NCI-H446 treated with DMSO at 0.1 percent for 48 hours (cell line): ENCODE measurements at regions not wholly inside any gene's neighbourhood (a gene's known extent, or its start where the extent isn't known, plus 50 kb on each side); places are given as distances from the start of the nearest gene placed in this dataset.

ENCODE experiments used
- DNase-seq: peaks from one replicate; lab custom pipeline; 2025; lab: John Stamatoyannopoulos, UW

GRCh38 chr20:60274717-60275116, 316.5 kb downstream of the CDH26 start:
- no peak for DNase-seq

GRCh38 chr20:60281295-60281694, 323.1 kb downstream of the CDH26 start:
- DNase-seq = no peak

- no peak for DNase-seq
These were observed 325.1 kb downstream of the CDH26 start for GRCh38 chr20:60283281-60283680.

GRCh38 chr20:60286764-60287163, 328.5 kb downstream of the CDH26 start:
- no peak for DNase-seq

- no peak for DNase-seq
These were observed 330.7 kb downstream of the CDH26 start for GRCh38 chr20:60288945-60289344.

GRCh38 chr20:60292001-60292520, 333.8 kb downstream of the CDH26 start:
- DNase-seq = no peak

GRCh38 chr20:60294632-60295031, 336.4 kb downstream of the CDH26 start:
- DNase-seq = no peak

GRCh38 chr20:60295214-60295613, 337.0 kb downstream of the CDH26 start:
- no peak for DNase-seq

- DNase-seq = no peak
These were observed 339.4 kb downstream of the CDH26 start for GRCh38 chr20:60297649-60298048.

GRCh38 chr20:60298647-60299046, 340.4 kb downstream of the CDH26 start:
- no peak for DNase-seq

GRCh38 chr20:60299951-60300350, 341.7 kb downstream of the CDH26 start:
- no peak for DNase-seq

- no peak for DNase-seq
These were observed 342.2 kb downstream of the CDH26 start for GRCh38 chr20:60300374-60300773.

GRCh38 chr20:60302875-60303274, 344.7 kb downstream of the CDH26 start:
- DNase-seq = no peak

- no peak for DNase-seq
These were observed 345.9 kb downstream of the CDH26 start for GRCh38 chr20:60304026-60304590.

GRCh38 chr20:60304931-60305330, 346.7 kb downstream of the CDH26 start:
- DNase-seq = no peak

GRCh38 chr20:60306105-60306504, 347.9 kb downstream of the CDH26 start:
- no peak for DNase-seq

GRCh38 chr20:60306551-60306950, 348.3 kb downstream of the CDH26 start:
- DNase-seq = no peak

GRCh38 chr20:60310560-60311349, 352.5 kb downstream of the CDH26 start:
- no peak for DNase-seq

- DNase-seq = no peak
These were observed 355.0 kb downstream of the CDH26 start for GRCh38 chr20:60313191-60313590.

GRCh38 chr20:60313614-60314013, 355.4 kb downstream of the CDH26 start:
- DNase-seq = no peak

- no peak for DNase-seq
These were observed 356.5 kb downstream of the CDH26 start for GRCh38 chr20:60314727-60315126.

GRCh38 chr20:60316476-60317158, 358.4 kb downstream of the CDH26 start:
- DNase-seq = no peak

- no peak for DNase-seq
These were observed 359.2 kb downstream of the CDH26 start for GRCh38 chr20:60317401-60317800.
